ENCODE measurements at regions not wholly inside any gene's neighbourhood (a gene's known extent, or its start where the extent isn't known, plus 50 kb on each side); places are given as distances from the start of the nearest gene placed in this dataset.

DNA sequence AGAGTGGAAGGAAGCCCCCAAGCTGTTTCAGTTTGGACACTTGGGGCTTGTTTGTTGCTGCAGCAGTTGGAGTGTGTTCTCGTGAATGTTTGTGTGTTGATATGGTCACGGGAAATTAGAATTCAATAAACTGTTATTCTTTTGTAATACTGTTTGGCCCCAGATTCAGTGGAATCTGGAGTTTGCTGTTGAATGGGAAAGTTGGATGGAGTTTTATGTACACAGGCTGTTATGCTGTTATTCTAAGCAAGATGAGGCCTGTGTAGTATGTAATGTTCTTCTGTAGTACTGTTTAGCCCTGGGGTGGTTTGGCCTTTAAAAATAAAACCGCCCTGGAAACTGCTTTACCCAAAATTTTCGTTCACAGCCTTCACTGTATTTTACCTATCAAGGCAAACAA is 810.4 kb upstream of the HS6ST1 start:
- DNase-seq, result no peak

DNA sequence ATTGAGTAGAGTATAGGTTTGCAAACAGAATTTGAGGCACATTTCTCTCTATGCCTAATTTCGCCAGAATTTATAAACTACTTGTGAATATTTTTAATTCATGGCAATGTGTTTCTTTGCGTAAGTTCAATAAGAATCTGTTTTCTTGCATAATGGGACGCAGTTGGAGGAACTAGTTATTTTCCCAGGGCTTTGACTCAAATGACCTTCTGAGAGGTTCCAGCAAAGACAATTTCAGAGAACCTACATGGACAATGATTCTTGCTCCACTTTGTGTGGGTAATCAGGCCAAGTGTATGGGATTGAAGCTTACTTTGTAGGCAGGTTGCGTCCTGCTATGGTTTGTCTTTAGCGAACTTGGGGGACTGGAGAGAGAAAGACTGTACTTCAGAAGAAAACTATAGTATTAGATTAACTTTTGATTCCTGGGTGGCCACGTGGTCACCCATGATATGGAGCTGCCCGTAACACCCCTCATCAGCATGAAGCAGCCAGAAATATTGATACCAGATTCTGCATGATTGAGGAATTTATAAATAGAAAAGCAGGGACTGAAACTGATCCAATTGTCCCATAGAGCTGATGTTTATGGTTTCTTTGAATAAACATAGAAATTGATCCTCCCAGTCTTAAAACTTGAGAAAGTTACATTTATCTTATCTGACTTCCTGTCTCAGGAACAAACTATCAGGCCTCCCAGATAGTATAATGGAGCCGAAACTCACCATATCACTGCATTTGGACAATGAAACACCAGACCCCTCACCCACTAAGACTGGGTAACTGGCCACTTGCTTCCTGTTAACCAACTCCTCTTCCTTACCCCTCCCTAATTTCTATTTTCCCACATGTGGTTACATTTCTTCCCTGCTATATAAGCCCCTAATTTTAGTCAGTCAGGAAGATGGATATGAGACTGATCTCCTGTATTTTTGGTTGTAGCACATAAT is 815.3 kb upstream of the HS6ST1 start:
- DNase-seq, result no peak

DNA sequence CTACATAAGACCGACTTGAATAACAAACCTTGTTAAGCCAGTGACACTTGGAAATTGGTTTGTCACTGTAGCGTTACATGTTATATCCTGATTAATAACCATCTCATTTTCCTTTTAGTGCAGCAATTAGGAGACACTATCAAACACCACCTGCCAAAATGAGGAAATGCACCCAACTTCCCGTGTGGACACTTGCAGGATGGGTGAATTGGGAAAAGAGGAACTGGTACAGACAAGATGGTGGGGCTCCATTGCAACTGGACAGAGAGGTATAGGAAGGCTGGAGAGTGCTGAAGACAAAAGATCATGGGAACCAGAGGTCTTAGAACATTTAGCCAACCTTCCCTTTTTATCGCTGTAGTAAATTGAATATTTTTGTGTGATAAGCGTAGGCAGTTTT is 816.3 kb upstream of the HS6ST1 start:
- DNase-seq, result no peak

DNA sequence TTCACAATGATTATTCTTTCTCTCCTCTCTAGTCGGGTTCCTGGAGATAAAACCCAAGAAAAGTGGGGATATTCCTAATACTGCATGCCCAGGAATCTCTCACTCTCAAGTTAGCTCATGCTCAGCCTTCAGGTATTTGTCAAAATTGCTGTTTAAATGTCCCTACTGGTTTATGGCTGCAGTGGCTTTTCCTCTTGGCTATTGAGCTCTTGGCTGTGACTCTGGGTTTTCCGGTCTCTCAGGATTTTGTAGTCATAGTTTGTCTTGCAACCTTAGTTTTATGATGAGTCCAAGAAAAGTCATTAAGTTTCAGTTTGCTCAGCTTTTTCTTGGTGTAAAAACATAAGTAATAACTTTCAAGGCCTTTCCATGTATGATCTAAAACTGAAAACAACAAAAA is 820.7 kb upstream of the HS6ST1 start:
- no peak for DNase-seq

DNA sequence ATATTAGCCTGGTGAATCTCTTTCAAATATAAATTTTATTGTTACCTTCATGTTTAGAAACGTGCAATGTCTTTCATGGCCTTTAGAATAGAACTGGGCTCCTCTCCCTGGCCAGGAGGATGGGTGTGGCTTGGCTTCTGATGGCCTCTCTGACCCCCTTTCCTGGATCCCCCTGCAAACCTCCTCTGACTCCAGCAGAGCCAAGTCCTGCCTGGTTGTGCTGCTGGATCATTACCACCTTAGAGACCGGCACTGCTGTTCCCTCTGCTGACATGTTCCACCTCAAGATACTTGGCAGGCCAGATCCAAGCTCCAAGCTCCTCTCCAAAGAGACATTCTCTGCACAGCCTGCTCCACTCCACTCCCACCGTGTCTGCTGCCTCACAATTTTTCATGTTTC is 823.8 kb upstream of the HS6ST1 start:
- DNase-seq, result no peak

DNA sequence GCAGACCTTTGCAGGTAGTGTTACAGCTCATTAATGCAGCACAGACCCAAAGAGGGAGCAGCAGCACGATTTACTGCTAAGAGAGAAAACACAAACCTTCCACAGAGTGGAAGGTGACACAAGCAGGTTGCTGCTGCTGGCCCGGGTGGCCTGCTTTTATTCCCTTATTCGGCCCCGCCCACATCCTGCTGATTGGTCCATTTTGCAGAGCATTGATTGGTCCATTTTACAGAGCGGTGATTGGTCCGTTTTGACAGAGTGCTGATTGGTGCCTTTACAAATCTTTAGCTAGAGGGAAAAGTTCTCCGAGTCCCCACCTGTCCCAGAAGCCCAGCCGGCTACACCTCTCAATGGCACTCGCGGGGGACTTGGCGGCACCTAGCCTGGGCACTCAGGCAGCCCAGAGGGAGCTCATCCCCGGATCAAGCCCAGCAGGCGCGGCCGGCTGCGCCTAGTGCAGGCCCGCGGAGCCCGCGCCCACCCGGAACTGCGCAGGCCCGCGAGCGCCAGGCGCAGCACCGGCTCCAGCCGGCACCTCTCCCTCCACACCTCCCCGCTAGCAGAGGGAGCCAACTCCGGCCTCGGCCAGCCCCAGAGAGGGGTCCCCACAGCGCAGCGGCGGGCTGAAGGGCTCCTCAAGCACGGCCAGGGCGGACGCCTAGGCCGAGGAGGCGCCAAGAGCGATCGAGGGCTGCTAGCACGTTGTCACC is 825.6 kb upstream of the HS6ST1 start:
- no peak for DNase-seq

DNA sequence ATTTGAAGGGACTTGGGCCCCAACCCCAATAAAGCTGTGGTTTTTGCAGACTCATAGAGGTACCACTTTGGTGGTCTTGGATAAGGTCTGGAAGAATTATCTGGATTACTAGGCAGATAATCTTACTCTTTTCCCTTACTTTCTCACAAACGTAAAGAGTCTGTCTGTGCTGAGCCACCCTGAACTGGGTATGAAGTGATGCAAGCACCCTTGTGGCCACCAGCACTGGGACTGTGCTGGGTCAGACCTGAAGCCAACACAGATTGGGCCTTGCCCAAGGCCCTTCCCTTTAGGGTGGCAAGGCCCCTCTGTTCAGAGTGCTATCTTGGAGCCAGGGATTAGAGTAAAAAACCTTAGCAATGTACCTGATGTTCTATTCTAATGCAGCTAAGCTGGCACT is 827.0 kb upstream of the RAB6C start:
- DNase-seq, result no peak

DNA sequence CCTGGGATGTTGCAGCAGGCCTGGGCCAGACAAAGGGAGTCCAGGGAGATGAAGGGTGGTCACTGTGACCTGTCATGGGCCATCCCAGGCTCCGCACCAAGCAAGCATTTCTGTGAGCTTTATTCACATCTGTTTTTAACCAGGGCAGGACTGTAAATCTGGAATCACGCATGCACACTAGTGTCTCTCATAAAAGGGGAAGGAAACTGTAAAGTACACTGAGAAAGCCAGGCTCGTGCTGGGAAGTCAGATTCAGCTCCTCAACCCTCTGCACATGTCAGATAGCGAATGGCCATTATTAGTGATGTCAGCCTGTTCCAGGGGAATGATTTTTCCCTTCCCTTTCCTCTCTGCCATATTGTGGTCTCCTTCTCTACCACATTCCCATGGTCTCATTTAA is 818.6 kb upstream of the RAB6C start:
- DNase-seq, result no peak

DNA sequence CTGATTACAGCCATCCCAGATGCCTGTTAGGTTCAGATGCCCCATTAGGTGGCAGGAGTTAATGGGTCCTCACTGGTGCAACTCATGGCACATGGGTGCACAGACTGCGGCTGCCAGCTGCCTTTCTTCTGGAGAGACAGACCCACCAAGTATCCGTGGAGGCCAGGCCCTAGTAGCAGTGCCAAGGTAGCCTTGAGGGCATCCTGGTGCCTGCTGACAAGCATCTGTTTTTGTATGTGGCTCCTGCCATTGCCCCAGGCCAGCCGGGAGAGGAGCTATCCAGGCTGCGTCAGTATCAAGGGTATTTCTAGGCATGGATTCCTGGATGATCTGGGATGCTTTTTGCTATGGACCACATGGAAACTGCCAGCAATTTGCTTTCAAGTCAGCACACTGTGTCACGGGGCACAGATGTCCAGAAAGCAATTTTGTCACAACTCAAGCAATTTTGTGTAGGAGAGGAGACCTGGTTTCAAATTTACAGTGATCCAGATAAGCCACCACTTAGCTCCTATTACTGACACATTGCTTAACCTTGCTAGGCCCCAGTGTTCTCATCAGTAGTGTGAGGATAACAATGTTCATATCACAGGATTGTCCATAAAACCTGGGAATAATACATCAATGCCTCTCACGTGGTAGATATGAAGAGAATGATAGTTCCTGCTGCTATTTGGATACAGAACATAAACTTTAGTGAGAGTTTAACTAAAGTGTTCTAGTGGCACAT is 815.1 kb upstream of the RAB6C start:
- DNase-seq, result no peak

DNA sequence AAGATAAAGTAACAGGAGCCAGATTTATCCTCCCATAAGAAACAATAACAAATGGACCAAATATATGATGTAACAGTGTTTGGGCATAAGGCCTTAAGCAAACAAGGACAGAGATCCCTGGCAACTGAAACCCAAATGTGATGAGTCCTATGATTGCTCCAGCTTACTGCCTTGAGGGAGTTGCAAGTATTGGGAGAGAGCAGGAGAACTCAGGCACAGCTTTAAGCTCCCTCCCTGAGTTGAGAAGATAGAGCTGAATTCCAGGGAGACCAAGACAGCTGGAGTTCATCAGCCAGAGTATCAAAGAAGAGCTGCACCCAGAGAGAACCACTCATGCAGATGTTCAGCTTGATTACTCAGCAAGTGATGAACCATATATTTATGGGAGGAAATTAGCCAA is 814.5 kb upstream of the RAB6C start:
- no peak for DNase-seq

DNA sequence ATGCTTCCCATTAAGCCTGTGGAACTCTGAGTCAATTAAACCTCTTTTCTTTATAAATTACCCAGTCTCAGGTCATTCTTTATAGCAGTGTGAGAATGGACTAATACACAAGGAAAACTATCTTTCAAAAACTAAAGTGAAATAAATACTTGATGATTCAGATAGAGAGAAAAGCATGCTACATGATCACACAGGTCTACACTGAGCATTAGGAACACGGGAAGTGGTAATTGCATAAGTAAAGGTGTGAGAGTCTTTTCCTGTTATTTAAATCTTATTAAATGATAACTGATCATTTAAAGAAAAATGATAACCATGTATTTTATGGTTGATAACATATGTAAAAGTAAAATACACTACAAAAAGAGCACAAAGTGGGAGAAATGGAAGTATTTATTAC is 812.0 kb upstream of the RAB6C start:
- no peak for DNase-seq

DNA sequence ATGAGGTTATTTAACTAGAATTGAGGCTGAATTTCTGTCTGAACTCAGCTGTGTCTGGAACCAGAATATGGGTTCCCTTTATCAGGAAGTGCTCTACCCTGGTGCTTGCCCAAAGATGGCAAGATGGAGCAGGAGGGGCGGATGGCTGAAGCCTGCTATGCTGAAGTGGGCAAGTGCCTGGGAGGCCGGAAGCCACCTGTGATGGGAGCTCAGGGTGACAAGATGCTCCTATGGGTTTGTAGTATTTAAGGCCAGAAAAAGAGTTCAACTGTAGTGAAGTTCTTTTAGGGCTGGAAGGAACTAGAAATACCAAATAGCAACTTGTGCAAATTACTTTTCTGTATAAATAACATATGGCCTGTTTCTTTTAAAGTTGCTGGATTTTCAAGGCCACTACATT is 808.9 kb upstream of the RAB6C start:
- DNase-seq, result no peak

DNA sequence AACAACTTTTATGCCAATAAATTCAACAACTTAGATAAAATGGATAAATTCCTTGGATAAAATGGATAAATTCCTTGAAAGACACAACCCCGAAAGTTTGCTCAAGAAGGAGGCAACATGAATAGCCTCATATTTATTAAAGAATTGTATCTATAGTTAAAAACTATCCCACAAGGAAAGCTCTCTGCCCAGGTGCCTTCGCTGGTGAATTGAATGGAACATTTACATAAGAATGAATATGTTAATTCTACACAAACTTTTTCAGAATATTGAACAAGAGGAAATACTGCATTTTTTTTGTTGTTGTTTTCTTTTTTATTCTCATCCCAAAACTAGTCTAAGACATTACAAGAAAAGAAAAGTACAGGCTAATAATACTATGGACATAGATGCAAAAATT is 805.3 kb upstream of the RAB6C start:
- no peak for DNase-seq

DNA sequence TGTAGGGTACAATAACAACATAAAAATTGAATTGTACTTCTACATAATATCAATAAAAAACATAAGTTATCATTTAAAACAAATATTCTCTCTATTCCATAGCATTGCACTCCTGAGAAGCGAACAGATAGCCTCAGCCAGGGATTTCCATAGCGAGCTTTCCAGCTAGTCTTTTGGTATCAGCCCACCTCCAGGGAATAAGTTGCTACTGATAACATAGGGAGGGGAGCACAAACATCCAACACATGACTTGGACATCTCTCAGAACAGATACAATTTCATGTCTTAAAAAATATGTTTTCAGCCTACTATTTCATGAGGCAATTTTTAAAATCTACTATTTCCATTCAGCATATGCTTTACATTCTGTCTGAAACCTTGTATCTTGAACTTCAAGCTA is 804.4 kb upstream of the RAB6C start:
- DNase-seq, result no peak

DNA sequence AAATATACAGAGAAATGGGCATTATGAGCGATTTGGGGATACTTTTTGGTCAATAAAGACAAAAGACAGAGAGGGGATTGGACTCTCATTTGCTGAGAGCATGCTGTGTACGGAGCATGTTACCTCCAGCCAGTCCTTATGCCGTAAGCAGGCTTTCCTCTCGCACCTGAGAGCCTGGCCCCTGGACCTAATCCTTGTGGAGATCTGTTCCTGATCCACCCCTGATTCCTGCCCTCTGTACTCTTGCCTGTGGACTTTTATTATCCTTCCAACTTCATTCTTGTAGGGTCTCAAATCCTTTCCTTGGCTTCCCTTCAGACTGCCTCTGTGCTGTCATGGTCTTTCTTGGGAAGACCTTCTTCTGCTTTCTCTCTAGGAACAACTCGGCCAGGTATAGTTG is 803.1 kb upstream of the RAB6C start:
- no peak for DNase-seq

DNA sequence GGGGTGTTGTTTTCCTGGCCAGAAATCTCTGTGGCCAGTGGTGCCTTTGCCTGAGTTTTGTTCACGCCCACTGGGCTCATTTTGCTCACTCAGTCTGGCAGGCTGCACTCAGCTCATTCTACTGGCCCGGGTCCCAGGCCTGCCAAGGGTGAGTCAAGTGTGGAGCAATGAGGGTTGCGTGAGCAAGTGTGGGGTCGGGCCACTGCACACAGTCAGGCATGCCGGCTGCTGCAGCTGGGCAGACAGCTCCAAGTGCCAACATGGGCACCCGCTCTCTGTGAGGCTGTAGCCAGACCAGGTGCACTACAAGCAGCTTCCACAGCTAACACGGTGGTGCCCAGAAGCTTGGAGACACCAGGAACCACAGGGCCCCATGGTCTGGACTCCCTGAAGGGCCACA is 801.1 kb upstream of the RAB6C start:
- DNase-seq, result no peak

DNA sequence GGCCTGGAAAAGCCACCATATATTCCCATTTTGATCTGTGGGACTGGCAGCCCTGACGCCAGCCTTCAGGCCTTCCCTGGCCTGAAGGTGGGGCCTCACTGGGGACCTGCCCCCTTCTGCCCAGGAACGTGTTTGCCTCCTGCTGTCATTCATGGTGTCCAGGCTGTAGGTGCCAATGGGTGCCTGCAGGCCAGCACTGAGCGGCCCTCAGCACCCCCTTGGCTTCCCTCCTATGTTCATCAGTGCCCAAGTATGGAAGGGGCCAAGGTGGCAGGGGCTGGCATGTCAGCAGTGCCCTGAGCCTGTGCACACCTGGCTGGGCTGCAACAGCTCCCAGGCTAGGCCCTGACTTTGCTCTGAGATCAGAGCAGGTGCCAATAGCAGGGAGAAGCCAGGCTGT is 800.3 kb upstream of the RAB6C start:
- no peak for DNase-seq

DNA sequence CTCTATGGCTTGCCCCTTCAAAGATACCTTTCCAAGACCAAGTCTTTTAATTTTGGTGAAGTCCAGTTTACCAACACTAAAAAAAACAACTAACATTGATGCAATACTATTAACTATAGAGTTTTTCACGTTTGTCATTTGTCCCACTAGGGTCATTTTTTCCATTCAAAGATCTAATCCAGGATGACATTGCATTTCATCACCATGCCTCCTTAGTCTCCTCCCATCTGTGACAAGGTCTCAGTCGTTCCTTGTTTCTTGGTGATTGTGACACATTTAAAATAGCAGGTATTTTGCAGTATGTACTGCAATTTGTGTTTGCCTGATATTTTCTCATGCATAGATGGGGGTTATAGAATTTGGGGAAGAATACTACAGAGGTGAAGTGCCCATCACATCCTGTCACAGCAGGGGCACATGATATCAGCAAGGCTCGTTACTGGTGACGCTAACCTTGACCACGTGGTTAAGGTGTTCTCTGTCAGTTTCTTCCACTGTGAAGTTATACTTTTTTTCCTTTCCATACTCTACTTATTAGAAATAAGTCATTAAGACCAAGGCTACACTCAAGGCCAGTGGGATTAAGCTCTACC is 799.2 kb upstream of the RAB6C start:
- DNase-seq, result no peak

DNA sequence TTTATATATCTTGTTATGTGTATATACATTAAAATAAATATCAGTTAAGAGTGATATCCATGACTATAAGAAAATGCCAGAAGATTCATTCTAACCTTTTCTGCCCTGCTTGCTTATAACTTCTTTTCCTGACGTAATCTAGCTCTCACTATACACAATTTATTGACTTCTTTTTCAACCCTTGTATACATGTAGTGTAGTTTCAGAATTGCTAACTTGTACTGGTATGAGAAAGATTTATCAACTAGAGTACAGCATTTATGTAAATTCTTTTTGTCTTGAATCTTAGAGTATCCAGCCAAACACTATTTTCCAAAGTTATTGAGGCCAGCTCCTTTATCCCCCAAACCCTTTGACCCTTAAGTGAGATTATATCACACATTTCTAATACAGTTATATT is 798.0 kb upstream of the RAB6C start:
- DNase-seq, result no peak

DNA sequence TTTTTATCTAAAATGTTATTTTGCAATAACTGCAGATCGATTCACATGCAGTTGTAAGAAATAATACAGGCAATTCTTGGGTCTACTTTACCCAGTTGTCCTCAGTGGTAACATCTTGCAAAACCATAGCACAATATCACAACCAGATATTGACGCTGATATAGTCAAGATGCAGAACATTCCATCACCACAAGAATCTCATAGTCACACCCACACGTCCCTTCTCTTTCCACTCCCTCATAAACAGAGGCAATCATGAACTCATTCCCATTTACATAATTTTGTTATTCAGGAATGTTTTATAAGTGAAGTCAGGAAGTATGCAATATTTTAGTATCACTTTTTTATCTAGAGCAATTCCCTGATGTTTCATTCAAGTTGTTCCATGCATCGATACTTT is 797.5 kb upstream of the RAB6C start:
- no peak for DNase-seq

DNA sequence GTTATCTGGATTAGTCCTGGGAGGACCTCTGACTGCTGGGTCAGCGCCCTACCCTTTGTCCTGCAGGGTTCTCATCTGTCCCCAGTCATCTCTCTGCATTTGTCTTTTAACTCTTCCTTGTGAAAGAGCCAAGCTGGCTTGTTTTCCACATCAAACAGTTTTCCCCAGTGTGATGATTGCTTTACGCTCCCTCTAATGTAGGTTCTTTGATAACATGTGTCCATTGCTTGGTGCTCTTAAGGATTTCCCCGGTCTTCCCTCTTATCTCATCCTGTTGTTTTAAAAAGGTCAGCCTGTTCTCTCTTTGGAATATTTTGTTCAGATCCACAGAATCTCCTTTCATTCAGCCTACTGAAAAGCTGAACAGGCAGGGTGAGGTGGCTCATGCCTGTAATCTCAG is 792.1 kb upstream of the RAB6C start:
- no peak for DNase-seq

DNA sequence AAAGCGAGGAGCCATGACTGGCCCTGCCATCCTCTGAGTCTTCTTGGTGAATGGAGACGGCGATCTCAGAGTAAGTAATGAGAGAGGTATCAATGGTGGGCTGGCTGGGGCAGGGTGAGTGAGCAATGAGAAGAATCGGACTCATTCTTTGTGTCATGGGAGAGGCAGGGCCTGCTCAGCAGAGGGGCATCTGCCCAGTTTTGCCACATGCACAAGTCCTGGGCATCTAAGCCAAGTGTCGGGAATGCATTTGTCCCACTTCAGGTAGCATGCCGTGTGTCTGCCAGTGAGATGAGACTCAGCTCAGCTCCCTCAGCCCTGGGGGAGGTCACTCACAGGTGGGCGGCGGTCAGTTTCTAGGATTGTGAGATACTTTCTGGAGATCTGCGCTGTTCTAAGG is 791.0 kb upstream of the RAB6C start:
- no peak for DNase-seq

DNA sequence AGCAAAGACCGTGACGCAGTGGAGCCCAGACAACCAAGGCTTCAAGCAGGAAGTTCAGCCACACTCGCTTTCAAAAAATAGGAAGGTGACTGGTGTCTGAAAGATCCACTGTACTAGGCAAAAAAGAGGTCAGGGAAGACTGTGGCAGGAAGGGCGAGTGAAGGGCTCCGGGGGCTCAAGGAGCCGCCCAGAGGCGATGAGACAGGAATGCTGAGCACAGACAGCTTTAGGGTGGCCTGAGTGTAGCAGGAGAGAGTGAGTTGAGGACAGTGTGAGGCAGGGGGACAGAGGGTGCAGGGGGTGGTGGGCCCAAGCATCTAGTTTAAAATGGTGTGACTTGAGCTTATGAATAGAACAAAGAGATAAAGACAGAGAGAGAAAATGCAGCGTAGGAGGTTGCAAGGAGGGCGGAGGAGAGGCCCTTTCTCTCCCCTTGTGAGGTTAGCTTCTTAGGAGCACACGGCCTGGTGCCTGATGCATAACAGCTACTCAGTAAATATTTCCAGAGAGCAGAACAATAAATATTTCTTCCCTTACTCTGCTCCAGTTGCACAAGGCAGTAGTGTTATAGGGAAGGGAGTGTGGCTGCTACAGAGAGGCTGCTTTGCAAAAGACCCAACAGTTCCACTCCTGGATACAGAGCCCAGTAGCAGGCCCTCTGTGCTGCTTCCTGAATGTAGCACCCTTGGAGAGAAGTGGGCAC is 789.7 kb upstream of the RAB6C start:
- DNase-seq, result no peak
